H1 (cell line): ENCODE measurements at regions not wholly inside any gene's neighbourhood (a gene's known extent, or its start where the extent isn't known, plus 50 kb on each side); places are given as distances from the start of the nearest gene placed in this dataset.

ENCODE experiments used
- HDAC2 ChIP-seq, 2 experiments: fragments of 300-600 bp in 1 of 2; sonication (generic) in 1 of 2; IDR thresholded peaks; 2 replicates each; pipeline ENCODE4 v1.6.1; 2011 to 2012; ENCODE audit warnings: low read depth in 2 of 2, low read length in 2 of 2, mild to moderate bottlenecking in 2 of 2, moderate library complexity in 2 of 2, borderline replicate concordance in 1 of 2, inconsistent platforms in 1 of 2

- no peak for TF ChIP-seq HDAC2 (IDR thresholded peaks at IDR 0.05; ENCODE audit: borderline replicate concordance in 1 of 2, low read depth in 2 of 2, low read length in 2 of 2)
Measured at GRCh38 chr18:3332376-3332775, 70.4 kb downstream of the MYL12B start (continued).
